Activated CD4-positive, alpha-beta T cell treated with anti-CD3 and anti-CD28 coated beads for 24 hours (primary cell): ENCODE measurements at regions not wholly inside any gene's neighbourhood (a gene's known extent, or its start where the extent isn't known, plus 50 kb on each side); places are given as distances from the start of the nearest gene placed in this dataset.
"Not testable (repeated sequence)": the region's sequence is repeated elsewhere in the genome, so short reads cannot be mapped to it uniquely, and the experiment has no call there.

Experiments used
- DNase-seq, 2 donors: peaks; one replicate each; pipeline ENCODE4 v3.0.0-alpha.2; 2020; ENCODE audit warnings: low read depth in 2 of 2

- DNase-seq: no peak
These were observed 250.9 kb downstream of the ANKRD60 start for GRCh38 chr20:57977569-57977968.

- no peak for DNase-seq
These were observed 251.3 kb downstream of the ANKRD60 start for GRCh38 chr20:57977141-57977540.

GRCh38 chr20:57974863-57975262 is 253.6 kb downstream of the ANKRD60 start:
- DNase-seq: no peak

GRCh38 chr20:57973886-57974285 is 254.6 kb downstream of the ANKRD60 start:
- no peak for DNase-seq

GRCh38 chr20:57971583-57971982 is 256.9 kb downstream of the ANKRD60 start:
- not testable (repeated sequence) for DNase-seq

- DNase-seq: no peak
These were observed 257.6 kb downstream of the ANKRD60 start for GRCh38 chr20:57970856-57971255.

GRCh38 chr20:57970116-57970515 is 258.3 kb downstream of the ANKRD60 start:
- no peak for DNase-seq

- DNase-seq: no peak
These were observed 258.3 kb upstream of the PMEPA1 start for GRCh38 chr20:57968120-57968519.

GRCh38 chr20:57967364-57967763 is 257.5 kb upstream of the PMEPA1 start:
- DNase-seq: no peak

GRCh38 chr20:57966620-57967019 is 256.8 kb upstream of the PMEPA1 start:
- DNase-seq: no peak

GRCh38 chr20:57965441-57965840 is 255.6 kb upstream of the PMEPA1 start:
- DNase-seq: no peak

GRCh38 chr20:57964011-57964862 is 254.4 kb upstream of the PMEPA1 start:
- DNase-seq: no peak

GRCh38 chr20:57960803-57961575 is 251.2 kb upstream of the PMEPA1 start:
- no peak for DNase-seq

- no peak for DNase-seq
These were observed 249.8 kb upstream of the PMEPA1 start for GRCh38 chr20:57959589-57959988.

GRCh38 chr20:57959018-57959417 is 249.2 kb upstream of the PMEPA1 start:
- no peak for DNase-seq

GRCh38 chr20:57958050-57958420 is 248.2 kb upstream of the PMEPA1 start:
- DNase-seq: no peak

- no peak for DNase-seq
These were observed 247.7 kb upstream of the PMEPA1 start for GRCh38 chr20:57957411-57958049.

- DNase-seq: no peak
These were observed 243.8 kb upstream of the PMEPA1 start for GRCh38 chr20:57953638-57954037.

- no peak for DNase-seq
These were observed 242.3 kb upstream of the PMEPA1 start for GRCh38 chr20:57952136-57952535.

- no peak for DNase-seq
These were observed 241.7 kb upstream of the PMEPA1 start for GRCh38 chr20:57951549-57951948.

GRCh38 chr20:57950764-57951485 is 241.1 kb upstream of the PMEPA1 start:
- no peak for DNase-seq
